GM23338 (cell line): ENCODE measurements at regions not wholly inside any gene's neighbourhood (a gene's known extent, or its start where the extent isn't known, plus 50 kb on each side); places are given as distances from the start of the nearest gene placed in this dataset.
A peak's percentile ranks its signal among the peaks of the same experiment; 100 is the strongest.

ENCODE experiments used
- ATAC-seq: fragments of 200-7000 bp; cut with Tn5 transposase; 3 replicates; pipeline ENCODE4 v1.9.1; 2020
- DNase-seq: peaks from one replicate; pipeline ENCODE4 v3.0.0-alpha.2; 2015; ENCODE audit warnings: low spot score
- H2AFZ ChIP-seq: fragments of 200-600 bp; sonication (generic); 2 replicates; pipeline ENCODE4 v1.8.0; 2016; ENCODE audit warnings: antibody characterized with exemption, mild to moderate bottlenecking, moderate library complexity
- H3F3A ChIP-seq: fragments of 200-600 bp; sonication (generic); replicated peaks from 2 replicates; pipeline ENCODE4 v1.8.0; 2017; ENCODE audit warnings: antibody characterized with exemption, mixed run types, low read depth
- H3K27ac ChIP-seq: fragments of 200-600 bp; sonication (generic); 2 replicates; pipeline ENCODE4 v1.6.1; 2016; ENCODE audit warnings: low read depth
- H3K27me3 ChIP-seq: fragments of 200-600 bp; sonication (generic); 2 replicates; pipeline ENCODE4 v1.8.0; 2016; ENCODE audit warnings: mild to moderate bottlenecking, mixed run types, moderate library complexity; ENCODE audit not compliant: insufficient read depth
- H3K36me3 ChIP-seq: fragments of 200-600 bp; sonication (generic); 2 replicates; pipeline ENCODE4 v1.8.0; 2016; ENCODE audit warnings: mild to moderate bottlenecking; ENCODE audit not compliant: insufficient read depth
- H3K4me1 ChIP-seq: fragments of 200-600 bp; sonication (generic); 2 replicates; pipeline ENCODE4 v1.8.0; 2016; ENCODE audit warnings: mild to moderate bottlenecking, moderate library complexity; ENCODE audit not compliant: insufficient read depth
- H3K4me2 ChIP-seq: fragments of 200-600 bp; sonication (generic); 2 replicates; pipeline ENCODE4 v1.7.1; 2017; ENCODE audit warnings: mixed run types
- H3K4me3 ChIP-seq: fragments of 200-600 bp; sonication (generic); 2 replicates; pipeline ENCODE4 v1.6.1; 2016; ENCODE audit warnings: mixed run types
- H3K79me2 ChIP-seq: fragments of 200-600 bp; sonication (generic); replicated peaks from 2 replicates; pipeline ENCODE4 v1.8.0; 2017; ENCODE audit warnings: mild to moderate bottlenecking; ENCODE audit not compliant: insufficient read depth
- H3K9me2 ChIP-seq: fragments of 200-600 bp; sonication (generic); 2 replicates; pipeline ENCODE4 v1.8.0; 2017; ENCODE audit not compliant: insufficient read depth
- H4K20me1 ChIP-seq: fragments of 200-600 bp; sonication (generic); replicated peaks from 2 replicates; pipeline ENCODE4 v1.8.0; 2017; ENCODE audit warnings: mild to moderate bottlenecking; ENCODE audit not compliant: insufficient read depth
- H3K27ac Mint-ChIP-seq: 2 replicates; pipeline ENCODE4 v1.8.0; 2020; ENCODE audit warnings: inconsistent platforms, mild to moderate bottlenecking, moderate library complexity, mixed read lengths
- H3K27me3 Mint-ChIP-seq: 3 replicates; pipeline ENCODE4 v1.8.0; 2022; ENCODE audit warnings: low read depth, mild to moderate bottlenecking, moderate library complexity, mixed read lengths, inconsistent platforms; ENCODE audit not compliant: insufficient read depth, poor library complexity
- H3K36me3 Mint-ChIP-seq: 3 replicates; pipeline ENCODE4 v1.8.0; 2021; ENCODE audit warnings: low read depth, mild to moderate bottlenecking, inconsistent platforms, moderate library complexity, mixed read lengths
- H3K4me1 Mint-ChIP-seq: 3 replicates; pipeline ENCODE4 v1.8.0; 2020; ENCODE audit warnings: mild to moderate bottlenecking, inconsistent platforms, mixed read lengths
- H3K4me3 Mint-ChIP-seq: 3 replicates; pipeline ENCODE4 v1.8.0; 2021; ENCODE audit warnings: moderate library complexity, mild to moderate bottlenecking, inconsistent platforms, mixed read lengths
- H3K9me3 Mint-ChIP-seq: 3 replicates; pipeline ENCODE4 v1.8.0; 2020; ENCODE audit warnings: moderate library complexity, mild to moderate bottlenecking, inconsistent platforms, mixed read lengths
- EZH2phosphoT487 ChIP-seq: fragments of 200-600 bp; sonication (generic); IDR thresholded peaks from one replicate; pipeline ENCODE4 v1.8.1; 2018; ENCODE audit warnings: antibody characterized with exemption; ENCODE audit not compliant: unreplicated experiment
- NANOG ChIP-seq: IDR thresholded peaks from 2 replicates; pipeline ENCODE4 v1.6.1; 2016; ENCODE audit warnings: antibody characterized with exemption, borderline replicate concordance
- POLR2AphosphoS5 ChIP-seq: IDR thresholded peaks from 2 replicates; pipeline ENCODE4 v1.6.1; 2016; ENCODE audit warnings: antibody characterized with exemption, low read depth
- ZNF114 ChIP-seq: fragments of 250-450 bp; sonication (Bioruptor Pico); IDR thresholded peaks from 2 replicates; pipeline ENCODE4 v1.5.0; 2020; ENCODE audit warnings: mild to moderate bottlenecking, moderate library complexity
- TF ChIP-seq, protein P1 (sequence below): fragments of 250-450 bp; sonication (Bioruptor Pico); IDR thresholded peaks from 2 replicates; pipeline ENCODE4 v1.5.0; 2020; ENCODE audit warnings: mild to moderate bottlenecking, moderate library complexity
- TF ChIP-seq, protein P2 (sequence below): IDR thresholded peaks from 2 replicates; pipeline ENCODE4 v1.6.1; 2016; ENCODE audit warnings: antibody characterized with exemption

DNA sequence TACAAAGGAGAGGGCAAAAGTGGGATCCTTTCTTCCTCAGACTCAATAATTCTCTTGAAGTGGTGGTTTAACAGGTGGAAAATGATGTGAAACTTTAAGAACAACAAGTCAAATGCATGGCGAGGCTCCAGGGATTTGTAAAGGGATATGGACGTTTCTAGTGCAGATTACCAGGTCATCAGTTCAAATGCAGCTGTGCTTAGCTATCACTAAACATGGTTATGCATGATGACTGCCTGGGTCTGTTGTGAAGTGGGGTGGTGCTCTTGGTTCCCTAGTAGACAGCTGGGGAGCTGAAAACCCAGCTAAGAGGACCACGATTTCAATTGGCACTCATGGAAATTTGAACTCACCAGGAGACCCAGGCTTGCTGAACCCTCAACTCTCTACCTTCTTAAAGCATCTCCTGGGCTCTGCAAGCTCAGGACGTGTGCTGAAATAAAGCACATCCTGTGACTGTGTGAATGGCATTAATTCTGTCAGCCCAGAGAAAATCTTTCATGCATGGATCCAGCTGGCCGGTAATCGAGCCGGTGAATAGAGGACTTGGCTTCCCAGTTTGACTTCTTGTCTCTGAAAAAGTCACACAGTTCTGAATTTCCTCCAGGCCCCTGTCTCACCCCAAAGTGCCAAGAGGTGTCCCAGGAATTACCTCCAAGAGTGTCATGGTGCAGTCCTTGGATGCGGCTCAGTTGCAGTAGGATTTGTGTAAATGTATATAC is 146.1 kb downstream of the MTX2 start (continued):
- TF ChIP-seq, protein P1, sequence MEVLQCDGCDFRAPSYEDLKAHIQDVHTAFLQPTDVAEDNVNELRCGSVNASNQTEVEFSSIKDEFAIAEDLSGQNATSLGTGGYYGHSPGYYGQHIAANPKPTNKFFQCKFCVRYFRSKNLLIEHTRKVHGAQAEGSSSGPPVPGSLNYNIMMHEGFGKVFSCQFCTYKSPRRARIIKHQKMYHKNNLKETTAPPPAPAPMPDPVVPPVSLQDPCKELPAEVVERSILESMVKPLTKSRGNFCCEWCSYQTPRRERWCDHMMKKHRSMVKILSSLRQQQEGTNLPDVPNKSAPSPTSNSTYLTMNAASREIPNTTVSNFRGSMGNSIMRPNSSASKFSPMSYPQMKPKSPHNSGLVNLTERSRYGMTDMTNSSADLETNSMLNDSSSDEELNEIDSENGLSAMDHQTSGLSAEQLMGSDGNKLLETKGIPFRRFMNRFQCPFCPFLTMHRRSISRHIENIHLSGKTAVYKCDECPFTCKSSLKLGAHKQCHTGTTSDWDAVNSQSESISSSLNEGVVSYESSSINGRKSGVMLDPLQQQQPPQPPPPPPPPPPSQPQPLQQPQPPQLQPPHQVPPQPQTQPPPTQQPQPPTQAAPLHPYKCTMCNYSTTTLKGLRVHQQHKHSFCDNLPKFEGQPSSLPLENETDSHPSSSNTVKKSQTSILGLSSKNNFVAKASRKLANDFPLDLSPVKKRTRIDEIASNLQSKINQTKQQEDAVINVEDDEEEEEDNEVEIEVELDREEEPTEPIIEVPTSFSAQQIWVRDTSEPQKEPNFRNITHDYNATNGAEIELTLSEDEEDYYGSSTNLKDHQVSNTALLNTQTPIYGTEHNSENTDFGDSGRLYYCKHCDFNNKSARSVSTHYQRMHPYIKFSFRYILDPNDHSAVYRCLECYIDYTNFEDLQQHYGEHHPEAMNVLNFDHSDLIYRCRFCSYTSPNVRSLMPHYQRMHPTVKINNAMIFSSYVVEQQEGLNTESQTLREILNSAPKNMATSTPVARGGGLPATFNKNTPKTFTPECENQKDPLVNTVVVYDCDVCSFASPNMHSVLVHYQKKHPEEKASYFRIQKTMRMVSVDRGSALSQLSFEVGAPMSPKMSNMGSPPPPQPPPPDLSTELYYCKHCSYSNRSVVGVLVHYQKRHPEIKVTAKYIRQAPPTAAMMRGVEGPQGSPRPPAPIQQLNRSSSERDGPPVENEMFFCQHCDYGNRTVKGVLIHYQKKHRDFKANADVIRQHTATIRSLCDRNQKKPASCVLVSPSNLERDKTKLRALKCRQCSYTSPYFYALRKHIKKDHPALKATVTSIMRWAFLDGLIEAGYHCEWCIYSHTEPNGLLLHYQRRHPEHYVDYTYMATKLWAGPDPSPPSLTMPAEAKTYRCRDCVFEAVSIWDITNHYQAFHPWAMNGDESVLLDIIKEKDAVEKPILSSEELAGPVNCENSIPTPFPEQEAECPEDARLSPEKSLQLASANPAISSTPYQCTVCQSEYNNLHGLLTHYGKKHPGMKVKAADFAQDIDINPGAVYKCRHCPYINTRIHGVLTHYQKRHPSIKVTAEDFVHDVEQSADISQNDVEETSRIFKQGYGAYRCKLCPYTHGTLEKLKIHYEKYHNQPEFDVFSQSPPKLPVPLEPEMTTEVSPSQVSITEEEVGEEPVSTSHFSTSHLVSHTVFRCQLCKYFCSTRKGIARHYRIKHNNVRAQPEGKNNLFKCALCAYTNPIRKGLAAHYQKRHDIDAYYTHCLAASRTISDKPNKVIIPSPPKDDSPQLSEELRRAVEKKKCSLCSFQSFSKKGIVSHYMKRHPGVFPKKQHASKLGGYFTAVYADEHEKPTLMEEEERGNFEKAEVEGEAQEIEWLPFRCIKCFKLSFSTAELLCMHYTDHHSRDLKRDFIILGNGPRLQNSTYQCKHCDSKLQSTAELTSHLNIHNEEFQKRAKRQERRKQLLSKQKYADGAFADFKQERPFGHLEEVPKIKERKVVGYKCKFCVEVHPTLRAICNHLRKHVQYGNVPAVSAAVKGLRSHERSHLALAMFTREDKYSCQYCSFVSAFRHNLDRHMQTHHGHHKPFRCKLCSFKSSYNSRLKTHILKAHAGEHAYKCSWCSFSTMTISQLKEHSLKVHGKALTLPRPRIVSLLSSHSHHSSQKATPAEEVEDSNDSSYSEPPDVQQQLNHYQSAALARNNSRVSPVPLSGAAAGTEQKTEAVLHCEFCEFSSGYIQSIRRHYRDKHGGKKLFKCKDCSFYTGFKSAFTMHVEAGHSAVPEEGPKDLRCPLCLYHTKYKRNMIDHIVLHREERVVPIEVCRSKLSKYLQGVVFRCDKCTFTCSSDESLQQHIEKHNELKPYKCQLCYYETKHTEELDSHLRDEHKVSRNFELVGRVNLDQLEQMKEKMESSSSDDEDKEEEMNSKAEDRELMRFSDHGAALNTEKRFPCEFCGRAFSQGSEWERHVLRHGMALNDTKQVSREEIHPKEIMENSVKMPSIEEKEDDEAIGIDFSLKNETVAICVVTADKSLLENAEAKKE (CRISPR knock-in tag), result no peak
- TF ChIP-seq, protein P2, sequence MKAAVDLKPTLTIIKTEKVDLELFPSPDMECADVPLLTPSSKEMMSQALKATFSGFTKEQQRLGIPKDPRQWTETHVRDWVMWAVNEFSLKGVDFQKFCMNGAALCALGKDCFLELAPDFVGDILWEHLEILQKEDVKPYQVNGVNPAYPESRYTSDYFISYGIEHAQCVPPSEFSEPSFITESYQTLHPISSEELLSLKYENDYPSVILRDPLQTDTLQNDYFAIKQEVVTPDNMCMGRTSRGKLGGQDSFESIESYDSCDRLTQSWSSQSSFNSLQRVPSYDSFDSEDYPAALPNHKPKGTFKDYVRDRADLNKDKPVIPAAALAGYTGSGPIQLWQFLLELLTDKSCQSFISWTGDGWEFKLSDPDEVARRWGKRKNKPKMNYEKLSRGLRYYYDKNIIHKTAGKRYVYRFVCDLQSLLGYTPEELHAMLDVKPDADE, result no peak
- TF ChIP-seq EZH2phosphoT487 (no peak), POLR2AphosphoS5 (no peak), NANOG (no peak)

GRCh38 chr2:176415937-176416499 is 146.8 kb downstream of the MTX2 start:
- H3K4me2 ChIP-seq, result no peak overlapping the region
- no peaks in the 10 kb centered on the region for H3K9me3 Mint-ChIP-seq
- H4K20me1 ChIP-seq, result no peaks in the 10 kb centered on the region
- ATAC-seq, result peak; percentile 42
- peaks cover 9% of the 10 kb centered on the region for H3K4me1 ChIP-seq
- H3K27me3 Mint-ChIP-seq, result peaks cover 1% of the 10 kb centered on the region
- no peak overlapping the region for H3K4me3 Mint-ChIP-seq
- H3K27ac Mint-ChIP-seq, result no peak overlapping the region
- no peaks in the 10 kb centered on the region for H3K36me3 ChIP-seq
- H3K27ac ChIP-seq, result no peak overlapping the region
- H3K27me3 ChIP-seq, result no peaks in the 10 kb centered on the region
- H3F3A ChIP-seq, result no peaks in the 10 kb centered on the region
- no peak overlapping the region for H2AFZ ChIP-seq
- no peaks in the 10 kb centered on the region for H3K9me2 ChIP-seq
- H3K4me1 Mint-ChIP-seq, result peaks cover 11% of the 10 kb centered on the region
- H3K4me3 ChIP-seq, result no peak overlapping the region
- H3K79me2 ChIP-seq, result no peaks in the 10 kb centered on the region
- no peak for DNase-seq
- no peaks in the 10 kb centered on the region for H3K36me3 Mint-ChIP-seq
- TF ChIP-seq, protein P1 (CRISPR knock-in tag), result no peak
- TF ChIP-seq POLR2AphosphoS5 (no peak), ZNF114 (CRISPR knock-in tag) (no peak)
